Upper lobe of left lung (tissue), 6 donors: ENCODE measurements at regions not wholly inside any gene's neighbourhood (a gene's known extent, or its start where the extent isn't known, plus 50 kb on each side); places are given as distances from the start of the nearest gene placed in this dataset.
"Not testable (repeated sequence)": the region's sequence is repeated elsewhere in the genome, so short reads cannot be mapped to it uniquely, and the experiment has no call there.

Experiments used
- ATAC-seq, 2 donors: fragments of 200-7000 bp; cut with Tn5 transposase; one replicate each; pipeline ENCODE4 v1.9.1; 2022; ENCODE audit warnings: mild to moderate bottlenecking in 2 of 2, moderate library complexity in 2 of 2; ENCODE audit not compliant: low FRiP score in 2 of 2
- DNase-seq, 2 donors: peaks; one replicate each; pipeline ENCODE4 v3.0.0-alpha.2; 2019 to 2020
- H3K27ac ChIP-seq, 4 donors: fragments of 200-600 bp; sonication (generic); one replicate each; pipeline ENCODE4 v1.5.1; 2016 to 2019
- H3K27me3 ChIP-seq, 4 donors: fragments of 200-600 bp; sonication (generic); one replicate each; pipeline ENCODE4 v1.5.1; 2017 to 2019
- H3K36me3 ChIP-seq, 4 donors: fragments of 200-600 bp; sonication (generic); one replicate each; pipeline ENCODE4 v1.5.1; 2016 to 2019
- H3K4me1 ChIP-seq, 4 donors: fragments of 200-600 bp; sonication (generic); one replicate each; pipeline ENCODE4 v1.5.1; 2018 to 2019
- H3K4me3 ChIP-seq, 4 donors: fragments of 200-600 bp; sonication (generic); one replicate each; pipeline ENCODE4 v1.5.1; 2017 to 2019; ENCODE audit warnings: mild to moderate bottlenecking in 2 of 4, moderate library complexity in 1 of 4
- H3K9me3 ChIP-seq, 4 donors: fragments of 200-600 bp; sonication (generic); one replicate each; pipeline ENCODE4 v1.5.1; 2018 to 2019
- EP300 ChIP-seq, 4 donors: sonication (generic); formaldehyde crosslinking; IDR thresholded peaks; one replicate each; pipeline ENCODE4 v1.5.1; 2017; ENCODE audit warnings: antibody characterized with exemption in 4 of 4, control low read depth in 2 of 4
- POLR2A ChIP-seq, 4 donors: fragments of 450-650 bp; IDR thresholded peaks; one replicate each; pipeline ENCODE4 v1.5.1; 2016 to 2017; ENCODE audit warnings: antibody characterized with exemption in 4 of 4, mild to moderate bottlenecking in 2 of 4
- POLR2AphosphoS5 ChIP-seq, 2 donors: sonication (generic); formaldehyde crosslinking; IDR thresholded peaks; one replicate each; pipeline ENCODE4 v1.5.1; 2017; ENCODE audit warnings: antibody characterized with exemption in 2 of 2
- WGBS, 2 donors: methylation state at CpG; one replicate each; pipeline ENCODE4 v1.1.5; 2017 to 2018; 5-methylcytosine and 5-hydroxymethylcytosine counted together
- TF ChIP-seq, protein P1 (sequence below), 6 experiments: fragments of 450-650 bp in 4 of 6; fragments of 200-600 bp in 2 of 6; sonication (generic) in 2 of 6; IDR thresholded peaks; one replicate each; pipeline ENCODE4 v1.5.1; 2016 to 2019; ENCODE audit warnings: antibody characterized with exemption in 6 of 6
- donor health status: DM: no; HTN: no; CAD: no; lungs with moderate emphysema.
- donor health status: DM: no; HTN: yes; CAD: no; lungs with severe emphysema.

DNA sequence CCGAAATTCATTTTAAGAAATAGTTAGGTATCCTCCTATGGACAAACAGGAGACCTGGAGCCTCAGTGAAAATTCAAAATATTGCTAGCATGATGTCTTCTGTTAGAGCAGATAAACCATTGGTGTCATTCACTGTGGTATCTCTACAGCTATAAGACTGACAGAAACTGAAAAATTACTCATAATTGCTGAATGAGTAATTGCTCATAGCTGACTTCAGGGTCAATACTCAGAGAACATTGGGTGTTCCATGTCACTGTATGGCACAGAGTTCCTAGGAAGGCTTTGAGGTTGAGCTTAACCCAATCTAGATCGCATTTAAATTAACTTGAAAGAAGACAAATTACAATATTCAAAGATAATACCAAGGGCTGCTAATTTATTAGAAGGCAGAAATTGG is 109.0 kb downstream of the HSFY2 start:
- 63% methylated on average over 2 of the region's 2 CpGs; no CpG with 5 or more reads in 1 of the 2 donors for WGBS, 2 donors
- DNase-seq (no peak), ATAC-seq (no peak)
- no peak overlapping the region for H3K27ac ChIP-seq
- H3K9me3 ChIP-seq: no peaks in the 10 kb centered on the region
- H3K27me3 ChIP-seq: no peaks in the 10 kb centered on the region
- H3K36me3 ChIP-seq: no peaks in the 10 kb centered on the region
- H3K4me3 ChIP-seq: no peak overlapping the region
- TF ChIP-seq POLR2A (IDR thresholded peaks at IDR 0.05) (no peak), EP300 (IDR thresholded peaks at IDR 0.05) (no peak), POLR2AphosphoS5 (IDR thresholded peaks at IDR 0.05) (no peak)
- TF ChIP-seq, protein P1, sequence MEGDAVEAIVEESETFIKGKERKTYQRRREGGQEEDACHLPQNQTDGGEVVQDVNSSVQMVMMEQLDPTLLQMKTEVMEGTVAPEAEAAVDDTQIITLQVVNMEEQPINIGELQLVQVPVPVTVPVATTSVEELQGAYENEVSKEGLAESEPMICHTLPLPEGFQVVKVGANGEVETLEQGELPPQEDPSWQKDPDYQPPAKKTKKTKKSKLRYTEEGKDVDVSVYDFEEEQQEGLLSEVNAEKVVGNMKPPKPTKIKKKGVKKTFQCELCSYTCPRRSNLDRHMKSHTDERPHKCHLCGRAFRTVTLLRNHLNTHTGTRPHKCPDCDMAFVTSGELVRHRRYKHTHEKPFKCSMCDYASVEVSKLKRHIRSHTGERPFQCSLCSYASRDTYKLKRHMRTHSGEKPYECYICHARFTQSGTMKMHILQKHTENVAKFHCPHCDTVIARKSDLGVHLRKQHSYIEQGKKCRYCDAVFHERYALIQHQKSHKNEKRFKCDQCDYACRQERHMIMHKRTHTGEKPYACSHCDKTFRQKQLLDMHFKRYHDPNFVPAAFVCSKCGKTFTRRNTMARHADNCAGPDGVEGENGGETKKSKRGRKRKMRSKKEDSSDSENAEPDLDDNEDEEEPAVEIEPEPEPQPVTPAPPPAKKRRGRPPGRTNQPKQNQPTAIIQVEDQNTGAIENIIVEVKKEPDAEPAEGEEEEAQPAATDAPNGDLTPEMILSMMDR (IDR thresholded peaks at IDR 0.05): no peak
- no peaks in the 10 kb centered on the region for H3K4me1 ChIP-seq

DNA sequence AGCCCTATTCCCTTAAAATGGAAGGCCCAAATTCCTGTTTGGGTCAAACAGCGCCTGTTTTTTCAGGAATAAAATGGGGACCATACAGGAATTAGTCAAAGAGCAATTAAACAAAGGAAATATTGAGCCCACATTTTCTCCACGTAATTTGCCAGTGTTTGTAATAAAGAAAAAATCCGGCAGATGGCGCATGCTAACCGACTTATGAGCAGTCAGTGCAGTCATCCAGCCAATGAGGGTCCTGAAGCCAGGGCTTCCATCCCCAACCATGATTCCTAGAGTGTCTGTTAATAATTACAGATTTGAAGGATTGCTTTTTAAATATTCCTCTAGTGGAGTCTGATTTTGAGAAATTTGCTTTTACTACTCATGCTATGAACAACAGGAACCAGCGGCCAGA is 103.7 kb downstream of the HSFY2 start:
- Histone ChIP-seq H3K27ac (no peak overlapping the region), H3K4me1 (no peaks in the 10 kb centered on the region), H3K4me3 (no peak overlapping the region), H3K36me3 (no peaks in the 10 kb centered on the region), H3K9me3 (no peaks in the 10 kb centered on the region), H3K27me3 (no peaks in the 10 kb centered on the region)
- WGBS, 2 donors: 33% methylated on average over 6 of the region's 6 CpGs; no CpG with 5 or more reads in 1 of the 2 donors
- no peak for DNase-seq
- TF ChIP-seq POLR2AphosphoS5 (IDR thresholded peaks at IDR 0.05) (no peak), POLR2A (IDR thresholded peaks at IDR 0.05) (no peak)
- TF ChIP-seq, protein P1 (IDR thresholded peaks at IDR 0.05): peak in 2 of 6 experiments; percentile 9 to 24
- ATAC-seq: no peak

DNA sequence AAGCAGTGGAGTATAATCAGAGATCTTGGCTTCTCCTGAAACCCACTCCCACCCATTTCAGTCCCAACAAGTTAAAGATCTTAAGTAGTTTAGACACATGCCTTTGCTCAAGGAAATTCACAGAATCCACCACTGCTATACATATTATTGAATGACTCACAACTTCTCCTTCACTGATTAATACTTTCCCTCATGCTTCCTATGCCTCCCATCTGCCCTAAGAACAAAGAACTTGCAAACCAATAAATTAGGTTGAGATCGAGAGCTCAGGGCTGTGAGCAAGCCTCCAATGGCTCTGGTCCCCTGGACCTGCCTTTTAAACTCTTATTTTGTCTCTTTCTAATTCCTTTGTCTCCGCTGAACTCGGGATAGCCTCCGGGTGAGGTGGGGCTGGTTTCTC is 101.6 kb downstream of the HSFY2 start:
- TF ChIP-seq POLR2AphosphoS5 (IDR thresholded peaks at IDR 0.05) (no peak), POLR2A (IDR thresholded peaks at IDR 0.05) (no peak), EP300 (IDR thresholded peaks at IDR 0.05) (no peak)
- TF ChIP-seq, protein P1 (IDR thresholded peaks at IDR 0.05): no peak
- H3K9me3 ChIP-seq: no peaks in the 10 kb centered on the region
- 86% methylated on average over 4 of the region's 4 CpGs; no CpG with 5 or more reads in 1 of the 2 donors for WGBS, 2 donors
- ATAC-seq: no peak
- no peaks in the 10 kb centered on the region for H3K4me1 ChIP-seq
- DNase-seq: no peak
- H3K36me3 ChIP-seq: no peaks in the 10 kb centered on the region
- no peaks in the 10 kb centered on the region for H3K27me3 ChIP-seq
- H3K4me3 ChIP-seq: no peak overlapping the region
- H3K27ac ChIP-seq: no peak overlapping the region

DNA sequence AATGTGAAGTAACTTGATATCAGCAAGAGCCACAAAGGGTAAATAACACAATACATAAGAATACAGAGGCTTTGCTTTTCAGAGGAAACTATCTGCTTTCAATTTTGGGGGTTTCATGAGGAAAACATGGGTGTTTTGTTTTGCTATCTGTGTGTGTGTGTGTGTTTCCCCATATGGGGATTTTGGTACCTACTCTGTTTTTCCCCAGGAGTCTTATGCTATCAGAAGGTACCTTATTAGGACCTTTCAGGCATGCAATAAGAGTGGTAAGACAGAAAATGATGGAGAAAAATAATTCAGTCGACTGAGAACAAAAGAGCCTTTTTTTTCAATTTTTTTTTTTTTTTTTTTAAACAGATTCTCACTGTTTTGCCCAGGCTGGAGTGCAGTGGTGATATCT is 87.5 kb downstream of the HSFY2 start:
- H3K4me3 ChIP-seq, ATAC-seq, DNase-seq, H3K4me1 ChIP-seq, H3K36me3 ChIP-seq, H3K9me3 ChIP-seq, H3K27ac ChIP-seq, H3K27me3 ChIP-seq: not testable (repeated sequence)
- WGBS, 2 donors: no CpG with 5 or more reads among the region's 1 CpG

GRCh38 chrY:18688362-18688761 is 85.2 kb downstream of the HSFY2 start:
- not testable (repeated sequence) for DNase-seq, ATAC-seq, H3K27me3 ChIP-seq, H3K36me3 ChIP-seq, H3K27ac ChIP-seq, H3K4me3 ChIP-seq, H3K4me1 ChIP-seq, H3K9me3 ChIP-seq
- no CpG with 5 or more reads among the region's 6 CpGs for WGBS, 2 donors

- no CpG with 5 or more reads among the region's 3 CpGs for WGBS, 2 donors
Observed at GRCh38 chrY:18689420-18689819, 84.1 kb downstream of the HSFY2 start.

GRCh38 chrY:18689890-18690593 is 83.5 kb downstream of the HSFY2 start:
- ATAC-seq, H3K4me3 ChIP-seq, DNase-seq, H3K4me1 ChIP-seq, H3K27me3 ChIP-seq, H3K36me3 ChIP-seq, H3K27ac ChIP-seq, H3K9me3 ChIP-seq: not testable (repeated sequence)
- WGBS, 2 donors: no CpG with 5 or more reads among the region's 9 CpGs

More at GRCh38 chrY:18689420-18689819, 84.1 kb downstream of the HSFY2 start:
- H3K36me3 ChIP-seq, H3K9me3 ChIP-seq, H3K4me1 ChIP-seq, H3K4me3 ChIP-seq, DNase-seq, H3K27ac ChIP-seq, H3K27me3 ChIP-seq, ATAC-seq: not testable (repeated sequence)

DNA sequence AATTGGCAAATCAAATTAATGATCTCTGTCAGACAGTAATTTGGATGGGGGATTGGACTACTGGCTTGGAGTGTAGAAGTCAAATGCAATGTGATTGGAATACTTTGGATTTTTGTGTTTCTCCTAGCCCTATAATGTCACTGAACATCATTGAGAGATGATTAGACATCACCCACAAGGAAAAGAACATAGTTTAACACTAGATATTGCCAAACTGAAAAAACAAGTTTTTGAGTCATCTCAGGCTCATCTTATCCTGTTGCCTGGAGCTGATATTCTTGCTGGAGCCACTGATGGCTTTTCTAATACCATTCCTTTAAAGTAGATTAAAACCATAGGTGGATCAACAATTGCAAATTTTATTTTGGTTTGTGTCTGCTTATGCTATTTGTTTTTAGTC is 76.7 kb downstream of the HSFY2 start:
- not testable (repeated sequence) for H3K4me1 ChIP-seq, DNase-seq, H3K4me3 ChIP-seq, H3K36me3 ChIP-seq, H3K27ac ChIP-seq, ATAC-seq, H3K27me3 ChIP-seq, H3K9me3 ChIP-seq

DNA sequence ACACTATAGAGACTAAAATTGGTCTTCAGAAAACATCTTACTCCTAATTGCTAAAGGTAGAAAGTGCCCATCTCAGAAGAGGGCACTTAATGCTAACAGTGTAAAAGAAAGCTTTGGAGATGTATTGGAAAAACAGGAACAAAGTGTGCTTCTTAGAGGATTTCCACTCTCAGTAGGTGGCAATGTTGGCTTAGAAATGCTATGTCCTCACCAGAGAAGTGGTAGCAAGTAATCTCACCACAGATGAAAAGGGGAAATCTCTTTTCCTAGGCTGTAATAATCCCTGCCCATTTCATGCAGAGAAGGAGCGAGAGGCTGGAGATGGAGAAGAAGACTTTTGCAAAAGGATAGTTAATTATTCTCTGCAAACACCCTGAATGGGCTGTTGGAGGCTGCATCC is 69.3 kb downstream of the HSFY2 start:
- not testable (repeated sequence) for ATAC-seq, H3K36me3 ChIP-seq, H3K27me3 ChIP-seq, H3K4me1 ChIP-seq, DNase-seq, H3K9me3 ChIP-seq, H3K27ac ChIP-seq, H3K4me3 ChIP-seq
- whole genome bisulfite sequencing, 2 donors: no CpG with 5 or more reads among the region's 1 CpG

GRCh38 chrY:18711785-18712184 is 61.8 kb downstream of the HSFY2 start:
- not testable (repeated sequence) for H3K36me3 ChIP-seq, H3K27ac ChIP-seq, H3K9me3 ChIP-seq, H3K4me1 ChIP-seq, ATAC-seq, DNase-seq, H3K4me3 ChIP-seq, H3K27me3 ChIP-seq
- no CpG with 5 or more reads among the region's 5 CpGs for WGBS, 2 donors
